ENCODE measurements at regions not wholly inside any gene's neighbourhood (a gene's known extent, or its start where the extent isn't known, plus 50 kb on each side); places are given as distances from the start of the nearest gene placed in this dataset.

GRCh38 chr14:42742084-42742483 is 1135.4 kb downstream of the LRFN5 start:
- no peaks in the 10 kb centered on the region for H3K9me3 ChIP-seq

GRCh38 chr14:42736408-42736807 is 1129.7 kb downstream of the LRFN5 start:
- H3K36me3 ChIP-seq = no peaks in the 10 kb centered on the region
- H3K27ac ChIP-seq = no peak overlapping the region
- no peak for DNase-seq
- no peaks in the 10 kb centered on the region for H3K27me3 ChIP-seq
- TF ChIP-seq CTCF (IDR thresholded peaks at IDR 0.05) (no peak), POLR2A (IDR thresholded peaks at IDR 0.05) (no peak)
- H3K4me1 ChIP-seq = no peaks in the 10 kb centered on the region
- H3K9me3 ChIP-seq = no peaks in the 10 kb centered on the region
- H3K4me3 ChIP-seq = no peak overlapping the region

More at GRCh38 chr14:42742084-42742483, 1135.4 kb downstream of the LRFN5 start:
- Histone ChIP-seq H3K27me3 (no peaks in the 10 kb centered on the region), H3K4me1 (no peaks in the 10 kb centered on the region), H3K27ac (no peak overlapping the region), H3K4me3 (no peak overlapping the region), H3K36me3 (no peaks in the 10 kb centered on the region)
- TF ChIP-seq CTCF (IDR thresholded peaks at IDR 0.05) = no peak
- no peak for TF ChIP-seq POLR2A (IDR thresholded peaks at IDR 0.05)
- no peak for DNase-seq

GRCh38 chr14:42734041-42734440 is 1127.4 kb downstream of the LRFN5 start:
- Histone ChIP-seq H3K4me3 (no peak overlapping the region), H3K9me3 (no peaks in the 10 kb centered on the region), H3K27ac (no peak overlapping the region), H3K4me1 (no peaks in the 10 kb centered on the region), H3K36me3 (no peaks in the 10 kb centered on the region), H3K27me3 (no peaks in the 10 kb centered on the region)
- DNase-seq = no peak
- no peak for TF ChIP-seq CTCF (IDR thresholded peaks at IDR 0.05)
- TF ChIP-seq POLR2A (IDR thresholded peaks at IDR 0.05) = no peak

- Histone ChIP-seq H3K4me3 (no peak overlapping the region), H3K27ac (no peak overlapping the region), H3K27me3 (no peaks in the 10 kb centered on the region), H3K9me3 (no peaks in the 10 kb centered on the region), H3K36me3 (no peaks in the 10 kb centered on the region), H3K4me1 (no peaks in the 10 kb centered on the region)
- TF ChIP-seq POLR2A (IDR thresholded peaks at IDR 0.05) = no peak
- no peak for TF ChIP-seq CTCF (IDR thresholded peaks at IDR 0.05)
- no peak for DNase-seq
Measured at GRCh38 chr14:42732005-42732404, 1125.3 kb downstream of the LRFN5 start.

- H3K36me3 ChIP-seq = no peaks in the 10 kb centered on the region
- H3K27ac ChIP-seq = no peak overlapping the region
- no peak for DNase-seq
- H3K27me3 ChIP-seq = no peaks in the 10 kb centered on the region
- TF ChIP-seq CTCF (IDR thresholded peaks at IDR 0.05) (no peak), POLR2A (IDR thresholded peaks at IDR 0.05) (no peak)
- no peaks in the 10 kb centered on the region for H3K4me1 ChIP-seq
- H3K4me3 ChIP-seq = no peak overlapping the region
- H3K9me3 ChIP-seq = no peaks in the 10 kb centered on the region
Measured at GRCh38 chr14:42731480-42731879, 1124.8 kb downstream of the LRFN5 start.

GRCh38 chr14:42729681-42730080 is 1123.0 kb downstream of the LRFN5 start:
- DNase-seq = no peak
- H3K27me3 ChIP-seq = no peaks in the 10 kb centered on the region
- no peaks in the 10 kb centered on the region for H3K9me3 ChIP-seq
- no peak for TF ChIP-seq POLR2A (IDR thresholded peaks at IDR 0.05)
- H3K4me1 ChIP-seq = no peaks in the 10 kb centered on the region
- no peak overlapping the region for H3K27ac ChIP-seq
- H3K4me3 ChIP-seq = no peak overlapping the region
- H3K36me3 ChIP-seq = no peaks in the 10 kb centered on the region
